Left colon (tissue), 2 donors: ENCODE measurements at regions not wholly inside any gene's neighbourhood (a gene's known extent, or its start where the extent isn't known, plus 50 kb on each side); places are given as distances from the start of the nearest gene placed in this dataset.

Experiments
- ATAC-seq: fragments of 200-7000 bp; cut with Tn5 transposase; one replicate; pipeline ENCODE4 v1.9.1; 2020; ENCODE audit warnings: mild to moderate bottlenecking, moderate library complexity
- DNase-seq, 2 donors: peaks; one replicate each; pipeline ENCODE4 v3.0.0-alpha.2; 2020
- intact Hi-C, 2 donors: fragments of 100-400 bp; cut with DNase I in 1 of 2; cut with micrococcal nuclease in 1 of 2; formaldehyde crosslinking; loops; one replicate each; pipeline versions ENCODE4 v1.11.2 to v1.14.0; 2022; cut with DNase I, micrococcal nuclease
- donor health status: DM: no; HTN: no; CAD: no.
- donor health status: DM: yes; HTN: yes; CAD: no.

GRCh38 chr2:42848726-42849290 is 56.4 kb upstream of the HAAO start:
- ATAC-seq (no peak), DNase-seq (no peak)
- intact Hi-C loops: loop anchor here in 1 of 2 donors (10.0 kb wide), 1 partner anchor 86 kb away; no protein-coding TSS in a partner anchor

GRCh38 chr2:42848265-42848664 is 55.9 kb upstream of the HAAO start:
- ATAC-seq (no peak), DNase-seq (no peak)
- intact Hi-C loops: loop anchor here in 1 of 2 donors (10.0 kb wide), 1 partner anchor 87 kb away; no protein-coding TSS in a partner anchor

GRCh38 chr2:42847596-42848151 is 55.3 kb upstream of the HAAO start:
- DNase-seq (no peak), ATAC-seq (no peak)
- intact Hi-C loops: loop anchor here in 1 of 2 donors (10.0 kb wide), 1 partner anchor 87 kb away; no protein-coding TSS in a partner anchor

- ATAC-seq (no peak), DNase-seq (no peak)
- intact Hi-C loops: loop anchor here in 1 of 2 donors (10.0 kb wide), 1 partner anchor 88 kb away; no protein-coding TSS in a partner anchor
These were observed 54.7 kb upstream of the HAAO start for GRCh38 chr2:42846932-42847595.

- ATAC-seq (no peak), DNase-seq (no peak)
- intact Hi-C loops: loop anchor here in 1 of 2 donors (10.0 kb wide), 1 partner anchor 89 kb away; no protein-coding TSS in a partner anchor
These were observed 53.6 kb upstream of the HAAO start for GRCh38 chr2:42846026-42846425.

- ATAC-seq: peak; percentile 46
- intact Hi-C loops: loop anchor here in 1 of 2 donors (10.0 kb wide), 1 partner anchor 90 kb away; no protein-coding TSS in a partner anchor
- DNase-seq: peak; percentile 34 to 67
These were observed 52.8 kb upstream of the HAAO start for GRCh38 chr2:42844901-42845821.

GRCh38 chr2:42844366-42844765 is 52.0 kb upstream of the HAAO start:
- intact Hi-C loops: loop anchor here in 1 of 2 donors (10.0 kb wide), 1 partner anchor 90 kb away; no protein-coding TSS in a partner anchor
- ATAC-seq (no peak), DNase-seq (peak in 1 of 2 donors; percentile 18)

- intact Hi-C loops: loop anchor here in 1 of 2 donors (10.0 kb wide), 1 partner anchor 91 kb away; no protein-coding TSS in a partner anchor
- DNase-seq (no peak), ATAC-seq (no peak)
These were observed 51.2 kb upstream of the HAAO start for GRCh38 chr2:42843611-42844010.

- intact Hi-C loops: loop anchor here in 1 of 2 donors (10.0 kb wide), 1 partner anchor 92 kb away; no protein-coding TSS in a partner anchor
- ATAC-seq: no peak
- peak in 1 of 2 donors; percentile 4 for DNase-seq
These were observed 50.7 kb upstream of the HAAO start for GRCh38 chr2:42843131-42843530.

- intact Hi-C loops: loop anchor here in 1 of 2 donors (10.0 kb wide), 1 partner anchor 92 kb away; no protein-coding TSS in a partner anchor
- peak in 1 of 2 donors; percentile 18 for DNase-seq
- peak; percentile 88 for ATAC-seq
These were observed 50.1 kb upstream of the HAAO start for GRCh38 chr2:42842466-42842865.
